ENCODE measurements at regions not wholly inside any gene's neighbourhood (a gene's known extent, or its start where the extent isn't known, plus 50 kb on each side); places are given as distances from the start of the nearest gene placed in this dataset.

DNA sequence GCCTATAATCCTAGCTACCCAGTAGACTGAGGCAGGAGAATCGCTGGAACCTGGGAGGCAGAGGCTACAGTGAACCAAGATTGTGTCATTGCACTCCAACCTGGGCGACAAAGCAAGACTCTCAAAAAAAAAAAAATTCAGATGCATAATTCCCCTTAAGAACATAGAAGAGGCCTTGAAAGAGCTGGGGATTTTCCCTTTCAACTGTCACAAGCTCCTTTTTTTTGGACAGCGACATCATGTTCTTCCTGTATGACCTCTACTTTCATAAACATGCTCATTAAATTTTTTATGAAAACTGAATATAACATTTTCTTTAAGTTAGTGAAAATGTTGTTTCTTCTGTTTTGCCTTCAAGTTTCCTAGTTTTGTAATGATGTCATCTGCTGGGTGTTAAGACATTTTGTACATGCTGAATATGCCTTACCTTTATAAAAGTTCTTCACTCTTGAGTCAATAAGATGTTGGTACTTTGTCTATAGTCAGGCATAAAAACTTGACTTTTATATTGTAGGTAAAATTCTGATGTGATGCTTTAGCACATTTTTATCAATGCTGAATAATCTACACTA is 76.0 kb downstream of the PTHLH start:
- H3K9me3 ChIP-seq (ENCODE audit: low read depth, low read length, poor library complexity, severe bottlenecking): no peaks in the 10 kb centered on the region
- H3K4me1 ChIP-seq (ENCODE audit: insufficient read depth, low read length, poor library complexity, severe bottlenecking): no peaks in the 10 kb centered on the region
- TF ChIP-seq, protein P1, sequence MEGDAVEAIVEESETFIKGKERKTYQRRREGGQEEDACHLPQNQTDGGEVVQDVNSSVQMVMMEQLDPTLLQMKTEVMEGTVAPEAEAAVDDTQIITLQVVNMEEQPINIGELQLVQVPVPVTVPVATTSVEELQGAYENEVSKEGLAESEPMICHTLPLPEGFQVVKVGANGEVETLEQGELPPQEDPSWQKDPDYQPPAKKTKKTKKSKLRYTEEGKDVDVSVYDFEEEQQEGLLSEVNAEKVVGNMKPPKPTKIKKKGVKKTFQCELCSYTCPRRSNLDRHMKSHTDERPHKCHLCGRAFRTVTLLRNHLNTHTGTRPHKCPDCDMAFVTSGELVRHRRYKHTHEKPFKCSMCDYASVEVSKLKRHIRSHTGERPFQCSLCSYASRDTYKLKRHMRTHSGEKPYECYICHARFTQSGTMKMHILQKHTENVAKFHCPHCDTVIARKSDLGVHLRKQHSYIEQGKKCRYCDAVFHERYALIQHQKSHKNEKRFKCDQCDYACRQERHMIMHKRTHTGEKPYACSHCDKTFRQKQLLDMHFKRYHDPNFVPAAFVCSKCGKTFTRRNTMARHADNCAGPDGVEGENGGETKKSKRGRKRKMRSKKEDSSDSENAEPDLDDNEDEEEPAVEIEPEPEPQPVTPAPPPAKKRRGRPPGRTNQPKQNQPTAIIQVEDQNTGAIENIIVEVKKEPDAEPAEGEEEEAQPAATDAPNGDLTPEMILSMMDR (conservative IDR thresholded peaks at IDR 0.05; ENCODE audit: low read depth, low read length): no peak
- no peak for TF ChIP-seq EZH2 (IDR thresholded peaks at IDR 0.05; ENCODE audit: borderline replicate concordance, low read depth, low read length, poor library complexity, severe bottlenecking)
- H3K4me3 ChIP-seq (ENCODE audit: low read depth, low read length, poor library complexity, severe bottlenecking): no peak overlapping the region
- no peaks in the 10 kb centered on the region for H3K27me3 ChIP-seq (replicated peaks; ENCODE audit: insufficient read depth, low read depth, low read length, poor library complexity)
- no peak for DNase-seq (ENCODE audit: low spot score)
- CTCF ChIA-PET: interaction anchor here (0.6 kb wide), 1 partner anchor 163 kb away, joined by 5 read pairs; no protein-coding TSS in a partner anchor
- H3K36me3 ChIP-seq (ENCODE audit: insufficient read depth, low read length, poor library complexity, severe bottlenecking): no peaks in the 10 kb centered on the region
- no TSS peak for BruUV-seq (replicated peaks)
- no peak overlapping the region for H3K27ac ChIP-seq (ENCODE audit: low read depth, low read length, poor library complexity, severe bottlenecking)
- intact Hi-C loops (cut with micrococcal nuclease; ENCODE audit: unreplicated experiment): no loop called here
- POLR2A ChIA-PET (ENCODE audit: low non-redundant PET): interaction anchor here (0.5 kb wide), 1 partner anchor 1833 kb away, joined by 6 read pairs; no protein-coding TSS in a partner anchor

DNA sequence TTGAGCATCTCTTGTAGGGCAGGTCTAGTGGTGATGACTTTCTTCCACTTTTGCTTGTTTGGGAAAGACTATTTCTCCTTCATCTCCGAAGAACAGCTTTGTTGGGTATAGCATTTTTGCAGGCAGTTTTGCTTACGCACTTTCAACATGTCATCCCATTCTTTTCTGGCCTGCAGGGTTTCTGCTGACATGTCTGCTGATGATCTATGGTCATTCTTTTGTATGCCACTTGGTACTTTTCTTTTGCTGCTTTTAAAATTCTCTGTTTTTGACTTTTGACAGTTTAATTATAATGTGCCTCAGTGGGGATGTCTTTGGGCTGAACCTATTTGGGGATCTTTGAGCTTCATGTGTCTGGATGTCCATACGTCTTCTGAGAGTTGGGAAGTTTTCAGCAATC is 78.2 kb downstream of the PTHLH start:
- TF ChIP-seq, protein P1 (conservative IDR thresholded peaks at IDR 0.05; ENCODE audit: low read depth, low read length): no peak
- no peak for TF ChIP-seq EZH2 (IDR thresholded peaks at IDR 0.05; ENCODE audit: borderline replicate concordance, low read depth, low read length, poor library complexity, severe bottlenecking)
- Histone ChIP-seq H3K36me3 (ENCODE audit: insufficient read depth, low read length, poor library complexity, severe bottlenecking) (no peaks in the 10 kb centered on the region), H3K9me3 (ENCODE audit: low read depth, low read length, poor library complexity, severe bottlenecking) (no peaks in the 10 kb centered on the region), H3K27me3 (replicated peaks; ENCODE audit: insufficient read depth, low read depth, low read length, poor library complexity) (no peaks in the 10 kb centered on the region), H3K4me1 (ENCODE audit: insufficient read depth, low read length, poor library complexity, severe bottlenecking) (no peaks in the 10 kb centered on the region), H3K27ac (ENCODE audit: low read depth, low read length, poor library complexity, severe bottlenecking) (no peak overlapping the region), H3K4me3 (ENCODE audit: low read depth, low read length, poor library complexity, severe bottlenecking) (no peak overlapping the region)
- DNase-seq (ENCODE audit: low spot score): no peak
- intact Hi-C loops (cut with micrococcal nuclease; ENCODE audit: unreplicated experiment): no loop called here
- no TSS peak for BruUV-seq (replicated peaks)
- CTCF ChIA-PET: no interaction called here
- POLR2A ChIA-PET (ENCODE audit: low non-redundant PET): no interaction called here

DNA sequence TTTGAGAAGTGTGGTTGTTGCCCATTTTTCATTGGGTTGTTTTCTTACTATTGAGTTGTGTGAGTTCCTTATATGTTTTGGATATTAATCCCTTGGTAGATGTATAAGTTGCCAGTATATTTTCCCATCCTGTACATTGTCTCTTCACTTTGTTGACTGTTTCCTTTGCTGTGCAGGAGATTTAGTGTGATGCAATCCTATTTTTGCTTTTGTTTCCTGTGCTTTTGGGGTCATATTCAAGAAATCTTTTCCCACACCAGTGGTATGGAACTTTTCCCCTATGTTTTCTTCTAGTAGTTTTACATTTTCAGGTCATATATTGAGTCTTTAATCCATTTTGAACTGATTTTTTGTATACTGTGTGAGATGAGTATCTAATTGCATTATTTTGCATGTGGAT is 92.8 kb downstream of the PTHLH start:
- Histone ChIP-seq H3K9me3 (ENCODE audit: low read depth, low read length, poor library complexity, severe bottlenecking) (no peaks in the 10 kb centered on the region), H3K36me3 (ENCODE audit: insufficient read depth, low read length, poor library complexity, severe bottlenecking) (no peaks in the 10 kb centered on the region), H3K27me3 (replicated peaks; ENCODE audit: insufficient read depth, low read depth, low read length, poor library complexity) (no peaks in the 10 kb centered on the region), H3K4me3 (ENCODE audit: low read depth, low read length, poor library complexity, severe bottlenecking) (no peak overlapping the region), H3K4me1 (ENCODE audit: insufficient read depth, low read length, poor library complexity, severe bottlenecking) (no peaks in the 10 kb centered on the region), H3K27ac (ENCODE audit: low read depth, low read length, poor library complexity, severe bottlenecking) (no peak overlapping the region)
- ChIA-PET POLR2A (ENCODE audit: low non-redundant PET) (no interaction called here), CTCF (no interaction called here)
- intact Hi-C loops (cut with micrococcal nuclease; ENCODE audit: unreplicated experiment): no loop called here
- no peak for TF ChIP-seq EZH2 (IDR thresholded peaks at IDR 0.05; ENCODE audit: borderline replicate concordance, low read depth, low read length, poor library complexity, severe bottlenecking)
- TF ChIP-seq, protein P1 (conservative IDR thresholded peaks at IDR 0.05; ENCODE audit: low read depth, low read length): no peak
- no TSS peak for BruUV-seq (replicated peaks)
- DNase-seq (ENCODE audit: low spot score): no peak
